HepG2 (cell line): ENCODE measurements at regions not wholly inside any gene's neighbourhood (a gene's known extent, or its start where the extent isn't known, plus 50 kb on each side); places are given as distances from the start of the nearest gene placed in this dataset.

Experiments
- MYC ChIP-seq: sonication (generic); formaldehyde crosslinking; IDR thresholded peaks from 2 replicates; pipeline ENCODE4 v1.9.0; 2021; ENCODE audit warnings: missing genetic modification reagents, borderline replicate concordance
- RXRA ChIP-seq: sonication (generic); formaldehyde crosslinking; IDR thresholded peaks from 2 replicates; pipeline ENCODE4 v1.5.1; 2020; ENCODE audit warnings: missing genetic modification reagents
- SRSF1 ChIP-seq: fragments of 200-400 bp; formaldehyde crosslinking; optimal IDR thresholded peaks from 2 replicates; pipeline ENCODE3; 2017; ENCODE audit warnings: mild to moderate bottlenecking, low read depth, low read length, moderate library complexity
- TF ChIP-seq, protein P1 (sequence below): IDR thresholded peaks from 2 replicates; pipeline ENCODE4 v1.6.1; 2012; ENCODE audit warnings: inconsistent platforms
- TF ChIP-seq, protein P2 (sequence below): sonication (generic); formaldehyde crosslinking; IDR thresholded peaks from 2 replicates; pipeline ENCODE4 v1.5.0; 2020; ENCODE audit warnings: mild to moderate bottlenecking, missing genetic modification reagents, moderate library complexity

DNA sequence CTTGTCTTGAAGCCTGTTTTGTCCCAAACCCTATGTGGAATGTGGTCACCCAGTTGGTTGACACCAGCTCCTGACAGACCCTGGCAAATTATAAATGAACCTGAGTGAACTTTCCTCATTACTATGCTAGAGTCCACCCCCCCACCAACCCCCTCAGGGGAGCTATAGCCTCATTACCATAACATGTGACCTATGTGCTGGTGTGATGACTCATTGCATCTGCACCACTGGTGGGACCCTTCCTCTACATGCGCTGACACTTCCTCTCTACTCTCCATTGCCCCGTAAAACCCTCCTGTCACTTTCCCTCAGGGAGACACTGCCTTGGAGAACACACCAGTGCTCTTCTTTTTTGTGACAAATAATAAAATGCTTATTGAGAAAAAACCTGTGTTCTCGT, 105.0 kb upstream of the SESN3 start:
- TF ChIP-seq RXRA: no peak
- no peak for TF ChIP-seq SRSF1
- TF ChIP-seq, protein P1, sequence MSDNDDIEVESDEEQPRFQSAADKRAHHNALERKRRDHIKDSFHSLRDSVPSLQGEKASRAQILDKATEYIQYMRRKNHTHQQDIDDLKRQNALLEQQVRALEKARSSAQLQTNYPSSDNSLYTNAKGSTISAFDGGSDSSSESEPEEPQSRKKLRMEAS: no peak
- TF ChIP-seq, protein P2, sequence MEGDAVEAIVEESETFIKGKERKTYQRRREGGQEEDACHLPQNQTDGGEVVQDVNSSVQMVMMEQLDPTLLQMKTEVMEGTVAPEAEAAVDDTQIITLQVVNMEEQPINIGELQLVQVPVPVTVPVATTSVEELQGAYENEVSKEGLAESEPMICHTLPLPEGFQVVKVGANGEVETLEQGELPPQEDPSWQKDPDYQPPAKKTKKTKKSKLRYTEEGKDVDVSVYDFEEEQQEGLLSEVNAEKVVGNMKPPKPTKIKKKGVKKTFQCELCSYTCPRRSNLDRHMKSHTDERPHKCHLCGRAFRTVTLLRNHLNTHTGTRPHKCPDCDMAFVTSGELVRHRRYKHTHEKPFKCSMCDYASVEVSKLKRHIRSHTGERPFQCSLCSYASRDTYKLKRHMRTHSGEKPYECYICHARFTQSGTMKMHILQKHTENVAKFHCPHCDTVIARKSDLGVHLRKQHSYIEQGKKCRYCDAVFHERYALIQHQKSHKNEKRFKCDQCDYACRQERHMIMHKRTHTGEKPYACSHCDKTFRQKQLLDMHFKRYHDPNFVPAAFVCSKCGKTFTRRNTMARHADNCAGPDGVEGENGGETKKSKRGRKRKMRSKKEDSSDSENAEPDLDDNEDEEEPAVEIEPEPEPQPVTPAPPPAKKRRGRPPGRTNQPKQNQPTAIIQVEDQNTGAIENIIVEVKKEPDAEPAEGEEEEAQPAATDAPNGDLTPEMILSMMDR (CRISPR knock-in tag): no peak
- no peak for TF ChIP-seq MYC (CRISPR knock-in tag)
